AG09309 (cell line): ENCODE measurements at regions not wholly inside any gene's neighbourhood (a gene's known extent, or its start where the extent isn't known, plus 50 kb on each side); places are given as distances from the start of the nearest gene placed in this dataset.

Source experiments
- DNase-seq: peaks from one replicate; pipeline ENCODE4 v3.0.0-alpha.2; 2010; ENCODE audit warnings: low read depth
- H3K4me3 ChIP-seq: 2 replicates; pipeline ENCODE4 v1.5.1; 2011; ENCODE audit warnings: mild to moderate bottlenecking, low read depth, low read length, moderate library complexity; ENCODE audit not compliant: control insufficient read depth
- TF ChIP-seq, protein P1 (sequence below): IDR thresholded peaks from 2 replicates; pipeline ENCODE4 v1.5.1; 2011; ENCODE audit warnings: mild to moderate bottlenecking, low read depth, low read length, inconsistent platforms; ENCODE audit not compliant: insufficient read depth, control insufficient read depth; ENCODE audit errors: missing control alignments

- no peak overlapping the region for H3K4me3 ChIP-seq
- TF ChIP-seq, protein P1, sequence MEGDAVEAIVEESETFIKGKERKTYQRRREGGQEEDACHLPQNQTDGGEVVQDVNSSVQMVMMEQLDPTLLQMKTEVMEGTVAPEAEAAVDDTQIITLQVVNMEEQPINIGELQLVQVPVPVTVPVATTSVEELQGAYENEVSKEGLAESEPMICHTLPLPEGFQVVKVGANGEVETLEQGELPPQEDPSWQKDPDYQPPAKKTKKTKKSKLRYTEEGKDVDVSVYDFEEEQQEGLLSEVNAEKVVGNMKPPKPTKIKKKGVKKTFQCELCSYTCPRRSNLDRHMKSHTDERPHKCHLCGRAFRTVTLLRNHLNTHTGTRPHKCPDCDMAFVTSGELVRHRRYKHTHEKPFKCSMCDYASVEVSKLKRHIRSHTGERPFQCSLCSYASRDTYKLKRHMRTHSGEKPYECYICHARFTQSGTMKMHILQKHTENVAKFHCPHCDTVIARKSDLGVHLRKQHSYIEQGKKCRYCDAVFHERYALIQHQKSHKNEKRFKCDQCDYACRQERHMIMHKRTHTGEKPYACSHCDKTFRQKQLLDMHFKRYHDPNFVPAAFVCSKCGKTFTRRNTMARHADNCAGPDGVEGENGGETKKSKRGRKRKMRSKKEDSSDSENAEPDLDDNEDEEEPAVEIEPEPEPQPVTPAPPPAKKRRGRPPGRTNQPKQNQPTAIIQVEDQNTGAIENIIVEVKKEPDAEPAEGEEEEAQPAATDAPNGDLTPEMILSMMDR, result no peak
- no peak for DNase-seq
Measured at GRCh38 chr5:165617491-165617890, 2112.1 kb downstream of the MAT2B start.

GRCh38 chr5:165620394-165620793 lies 2115.0 kb downstream of the MAT2B start:
- TF ChIP-seq, protein P1, result no peak
- H3K4me3 ChIP-seq, result no peak overlapping the region
- DNase-seq, result no peak

DNA sequence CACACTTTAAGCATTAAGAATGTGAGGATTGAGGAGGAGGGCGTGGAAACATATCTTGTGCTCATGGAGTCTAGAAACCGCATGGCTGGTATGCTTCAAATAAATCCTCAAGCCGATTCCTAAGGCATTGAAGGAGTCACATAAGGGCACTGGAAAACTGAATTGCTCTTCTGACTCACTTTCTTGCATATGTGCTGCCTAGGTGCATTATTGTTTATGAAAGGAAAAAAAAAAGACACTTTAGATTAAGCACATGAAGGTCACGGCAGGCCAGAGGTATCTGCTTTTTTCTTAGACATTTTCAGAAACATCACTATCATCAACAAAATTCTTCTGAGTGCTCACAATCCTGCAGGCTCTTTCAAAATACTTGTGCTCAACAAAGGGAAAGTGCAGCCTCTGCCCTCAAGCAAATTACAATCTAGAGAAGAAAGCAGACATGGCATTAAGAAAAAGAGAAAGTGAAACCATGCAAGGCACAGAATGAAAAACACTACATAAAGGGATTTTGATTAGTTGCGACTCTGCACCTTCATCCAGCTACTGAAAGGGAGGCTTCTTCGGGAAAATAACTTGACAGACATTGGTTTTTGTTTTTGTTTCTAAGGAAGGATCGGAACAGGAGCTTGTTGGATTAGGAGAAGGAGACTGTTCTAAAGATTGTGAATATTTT lies 2117.6 kb downstream of the MAT2B start:
- no peak for DNase-seq
- H3K4me3 ChIP-seq, result no peak overlapping the region

GRCh38 chr5:165624166-165624946 lies 2118.9 kb downstream of the MAT2B start:
- TF ChIP-seq, protein P1, result no peak
- no peak for DNase-seq
- no peak overlapping the region for H3K4me3 ChIP-seq

More for the DNA sequence above, 2117.6 kb downstream of the MAT2B start:
- TF ChIP-seq, protein P1, result no peak

DNA sequence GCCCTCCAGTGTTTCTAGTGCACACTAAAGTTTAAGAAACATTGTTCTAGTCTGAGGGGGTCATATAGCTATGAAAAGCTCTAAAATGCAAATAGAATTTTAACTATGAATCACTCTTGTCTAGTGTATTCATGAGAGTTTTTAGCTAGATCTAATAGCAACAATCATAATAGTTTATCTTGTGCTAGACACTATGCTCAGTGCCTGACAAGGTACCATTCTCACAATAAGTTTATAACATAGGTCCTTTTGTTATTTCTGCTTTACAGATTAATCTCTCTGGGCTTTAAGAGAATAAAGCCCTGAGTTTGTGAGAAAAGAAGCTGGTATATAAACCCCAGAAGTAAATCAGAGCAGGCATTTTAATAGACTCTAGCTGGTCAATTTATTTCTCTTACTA lies 2120.7 kb downstream of the MAT2B start:
- no peak overlapping the region for H3K4me3 ChIP-seq
- no peak for DNase-seq
- TF ChIP-seq, protein P1, result no peak

GRCh38 chr5:165627548-165628170 lies 2122.2 kb downstream of the MAT2B start:
- no peak for DNase-seq
- TF ChIP-seq, protein P1, result no peak
- no peak overlapping the region for H3K4me3 ChIP-seq
